OCI-LY7 (cell line): ENCODE measurements at regions not wholly inside any gene's neighbourhood (a gene's known extent, or its start where the extent isn't known, plus 50 kb on each side); places are given as distances from the start of the nearest gene placed in this dataset.
A peak's percentile ranks its signal among the peaks of the same experiment; 100 is the strongest.

Experiments
- BruUV-seq: library from RNA; stranded (reverse); fragments of 400-500 nt; replicated peaks from 2 replicates; lab custom pipeline; 2021; lab: Mats Ljungman, UMichigan
- CTCF ChIA-PET: fragments of 300-600 bp; sonication (Branson Sonifier 250); formaldehyde crosslinking; loops from one replicate; lab custom pipeline; 2022; ENCODE audit warnings: antibody characterized with exemption; ENCODE audit not compliant: unreplicated experiment; lab: Charles Lee
- POLR2A ChIA-PET: fragments of 300-600 bp; sonication (Branson Sonifier 250); formaldehyde crosslinking; loops from one replicate; lab custom pipeline; 2022; ENCODE audit warnings: antibody characterized with exemption; lab: Charles Lee
- DNase-seq: peaks from one replicate; pipeline ENCODE4 v3.0.0-alpha.2; 2015; ENCODE audit warnings: low spot score
- H2AFZ ChIP-seq: fragments of 200-600 bp; sonication (generic), shearing (Covaris generic); 2 replicates; pipeline ENCODE4 v1.6.1; 2014; ENCODE audit warnings: mild to moderate bottlenecking, antibody characterized with exemption, low read length, moderate library complexity
- H3K27ac ChIP-seq: fragments of 200-600 bp; sonication (generic); 2 replicates; pipeline ENCODE4 v1.5.1; 2014; ENCODE audit warnings: mixed run types, low read depth, mild to moderate bottlenecking, moderate library complexity, low read length, inconsistent platforms; ENCODE audit not compliant: poor library complexity, severe bottlenecking
- H3K36me3 ChIP-seq: fragments of 200-600 bp; sonication (generic); 2 replicates; pipeline ENCODE4 v1.6.1; 2014; ENCODE audit warnings: mild to moderate bottlenecking, antibody characterized with exemption, low read length, moderate library complexity, mixed read lengths; ENCODE audit not compliant: insufficient read depth
- H3K4me1 ChIP-seq: fragments of 200-600 bp; sonication (generic); 2 replicates; pipeline ENCODE4 v1.5.1; 2014; ENCODE audit warnings: mild to moderate bottlenecking, low read length; ENCODE audit not compliant: insufficient read depth, poor library complexity, severe bottlenecking
- H3K4me2 ChIP-seq: fragments of 200-600 bp; sonication (generic); 2 replicates; pipeline ENCODE4 v1.6.1; 2014; ENCODE audit warnings: mild to moderate bottlenecking, low read length
- H3K4me3 ChIP-seq: fragments of 200-600 bp; sonication (generic); 2 replicates; pipeline ENCODE4 v1.5.1; 2014; ENCODE audit warnings: mild to moderate bottlenecking, low read depth, low read length; ENCODE audit not compliant: poor library complexity, severe bottlenecking
- H3K79me2 ChIP-seq: fragments of 200-600 bp; sonication (generic); 2 replicates; pipeline ENCODE4 v1.6.1; 2016; ENCODE audit warnings: low read depth, mild to moderate bottlenecking, low read length, moderate library complexity, mixed read lengths; ENCODE audit not compliant: insufficient read depth
- H3K9me2 ChIP-seq: fragments of 200-600 bp; sonication (generic); 2 replicates; pipeline ENCODE4 v1.6.1; 2016; ENCODE audit warnings: mild to moderate bottlenecking, low read length, mixed read lengths; ENCODE audit not compliant: insufficient read depth
- H3K9me3 ChIP-seq: fragments of 200-600 bp; sonication (generic); 2 replicates; pipeline ENCODE4 v1.6.1; 2014; ENCODE audit warnings: mild to moderate bottlenecking, mixed run types, low read length, mixed read lengths
- H4K20me1 ChIP-seq: fragments of 200-600 bp; sonication (generic); 2 replicates; pipeline ENCODE4 v1.6.1; 2014; ENCODE audit warnings: mild to moderate bottlenecking, antibody characterized with exemption, low read length, moderate library complexity, mixed read lengths; ENCODE audit not compliant: insufficient read depth
- EZH2phosphoT487 ChIP-seq: fragments of 200-600 bp; sonication (generic); IDR thresholded peaks from 2 replicates; pipeline ENCODE4 v1.6.1; 2018; ENCODE audit warnings: low read depth, borderline replicate concordance, mild to moderate bottlenecking, mixed run types, antibody characterized with exemption, low read length, moderate library complexity, mixed read lengths
- intact Hi-C: fragments of 100-400 bp; cut with micrococcal nuclease; formaldehyde crosslinking; loops from one replicate; pipeline ENCODE4 v1.10.0; 2022; ENCODE audit not compliant: unreplicated experiment
- TF ChIP-seq, protein P1 (sequence below): fragments of 200-600 bp; sonication (generic); conservative IDR thresholded peaks from 2 replicates; pipeline ENCODE4 v1.5.1; 2014; ENCODE audit warnings: mild to moderate bottlenecking, antibody characterized with exemption, low read length, moderate library complexity, mixed read lengths

GRCh38 chr16:85416228-85417109 lies 196.7 kb upstream of the GSE1 start:
- no peaks in the 10 kb centered on the region for H3K36me3 ChIP-seq
- H3K4me2 ChIP-seq: peak overlapping the region; percentile 27; the same call in 1 of the 2 replicates
- no TSS peak for BruUV-seq
- peak overlapping the region; percentile 50 for H2AFZ ChIP-seq
- peaks cover 5% of the 10 kb centered on the region; the same call in 1 of the 2 replicates for H3K9me3 ChIP-seq
- no peaks in the 10 kb centered on the region for H3K9me2 ChIP-seq
- no peak overlapping the region for H3K27ac ChIP-seq
- H4K20me1 ChIP-seq: no peaks in the 10 kb centered on the region
- peak; percentile 83 for DNase-seq
- intact Hi-C loops: no loop called here
- H3K4me1 ChIP-seq: peaks cover 12% of the 10 kb centered on the region
- no peak overlapping the region for H3K4me3 ChIP-seq
- no peak for TF ChIP-seq EZH2phosphoT487
- TF ChIP-seq, protein P1, sequence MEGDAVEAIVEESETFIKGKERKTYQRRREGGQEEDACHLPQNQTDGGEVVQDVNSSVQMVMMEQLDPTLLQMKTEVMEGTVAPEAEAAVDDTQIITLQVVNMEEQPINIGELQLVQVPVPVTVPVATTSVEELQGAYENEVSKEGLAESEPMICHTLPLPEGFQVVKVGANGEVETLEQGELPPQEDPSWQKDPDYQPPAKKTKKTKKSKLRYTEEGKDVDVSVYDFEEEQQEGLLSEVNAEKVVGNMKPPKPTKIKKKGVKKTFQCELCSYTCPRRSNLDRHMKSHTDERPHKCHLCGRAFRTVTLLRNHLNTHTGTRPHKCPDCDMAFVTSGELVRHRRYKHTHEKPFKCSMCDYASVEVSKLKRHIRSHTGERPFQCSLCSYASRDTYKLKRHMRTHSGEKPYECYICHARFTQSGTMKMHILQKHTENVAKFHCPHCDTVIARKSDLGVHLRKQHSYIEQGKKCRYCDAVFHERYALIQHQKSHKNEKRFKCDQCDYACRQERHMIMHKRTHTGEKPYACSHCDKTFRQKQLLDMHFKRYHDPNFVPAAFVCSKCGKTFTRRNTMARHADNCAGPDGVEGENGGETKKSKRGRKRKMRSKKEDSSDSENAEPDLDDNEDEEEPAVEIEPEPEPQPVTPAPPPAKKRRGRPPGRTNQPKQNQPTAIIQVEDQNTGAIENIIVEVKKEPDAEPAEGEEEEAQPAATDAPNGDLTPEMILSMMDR: peak; percentile 92
- no peaks in the 10 kb centered on the region for H3K79me2 ChIP-seq
- CTCF ChIA-PET: interaction anchor here (0.6 to 0.8 kb wide), 3 partner anchors 12 to 159 kb away, joined by 3 to 4 read pairs (median 3); no protein-coding TSS in a partner anchor
- POLR2A ChIA-PET: interaction anchor here (0.6 to 0.9 kb wide), 2 partner anchors 104 to 132 kb away, joined by 3 to 5 read pairs; no protein-coding TSS in a partner anchor

DNA sequence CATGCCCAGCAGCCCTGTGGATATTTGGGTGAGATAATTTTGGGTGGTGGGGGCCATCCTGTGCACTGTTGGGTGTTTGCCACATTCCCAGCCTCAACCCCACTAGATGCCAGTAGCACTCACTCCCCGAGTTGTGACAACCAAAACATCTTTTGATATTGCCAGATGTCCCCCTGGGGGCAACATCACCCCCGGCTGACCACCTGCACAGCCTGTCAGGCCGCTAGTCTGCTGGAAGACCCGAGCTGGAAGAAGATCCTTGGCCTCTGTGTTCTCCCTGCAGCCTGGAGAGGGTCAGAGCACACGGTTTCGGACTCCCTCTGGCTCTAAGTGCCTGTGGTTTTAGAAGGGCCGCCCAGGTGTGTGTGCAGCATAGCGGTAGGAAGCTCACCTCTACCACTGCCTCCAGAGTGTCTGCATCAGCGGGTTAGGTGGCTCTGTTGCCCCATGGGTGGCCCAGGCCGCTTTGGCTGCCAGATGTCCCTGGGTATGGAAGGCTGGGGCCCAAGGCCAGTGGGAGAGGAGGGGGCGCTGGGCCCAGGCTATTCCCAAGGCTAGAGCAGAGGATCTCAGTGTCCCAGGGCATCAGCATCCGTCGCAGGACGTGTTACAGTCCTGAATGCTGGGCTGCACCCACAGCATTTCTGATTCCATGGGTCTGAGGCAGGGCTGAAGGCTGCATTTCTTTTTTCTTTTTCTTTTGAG lies 195.8 kb upstream of the GSE1 start:
- CTCF ChIA-PET: no interaction called here
- intact Hi-C loops: no loop called here
- peaks cover 12% of the 10 kb centered on the region for H3K4me1 ChIP-seq
- no TSS peak for BruUV-seq
- no peaks in the 10 kb centered on the region for H3K36me3 ChIP-seq
- H3K4me3 ChIP-seq: no peak overlapping the region
- no peak overlapping the region for H3K4me2 ChIP-seq
- POLR2A ChIA-PET: no interaction called here
- peaks cover 5% of the 10 kb centered on the region; the same call in 1 of the 2 replicates for H3K9me3 ChIP-seq
- peak; percentile 20 for DNase-seq
- no peak overlapping the region for H2AFZ ChIP-seq
- TF ChIP-seq, protein P1: no peak
- TF ChIP-seq EZH2phosphoT487: no peak
- no peaks in the 10 kb centered on the region for H4K20me1 ChIP-seq
- no peak overlapping the region for H3K27ac ChIP-seq
- H3K79me2 ChIP-seq: no peaks in the 10 kb centered on the region
- H3K9me2 ChIP-seq: no peaks in the 10 kb centered on the region
